CD14-positive monocyte (primary cell): ENCODE measurements at regions not wholly inside any gene's neighbourhood (a gene's known extent, or its start where the extent isn't known, plus 50 kb on each side); places are given as distances from the start of the nearest gene placed in this dataset.

Experiments
- DNase-seq, 3 donors: peaks; one replicate each; pipeline ENCODE4 v3.0.0-alpha.2; 2011 to 2022
- H2AFZ ChIP-seq: 2 replicates; pipeline ENCODE4 v1.6.0; 2012; ENCODE audit warnings: mild to moderate bottlenecking, low read depth, low read length, inconsistent platforms; ENCODE audit not compliant: insufficient read depth, poor library complexity, severe bottlenecking
- H3K27ac ChIP-seq, 2 donors: 1 replicate in 1 of 2; 2 replicates in 1 of 2; pipeline ENCODE4 v1.5.1; 2012 to 2013; ENCODE audit warnings: low read length in 2 of 2, control low read depth in 1 of 2, inconsistent platforms in 1 of 2, low read depth in 1 of 2, mild to moderate bottlenecking in 1 of 2
- H3K27me3 ChIP-seq, 2 donors: one replicate each; pipeline versions ENCODE4 v1.6.0 to v1.6.1; 2011 to 2013; ENCODE audit warnings: low read length in 2 of 2; ENCODE audit not compliant: control insufficient read depth in 2 of 2, insufficient read depth in 2 of 2
- H3K36me3 ChIP-seq, 2 donors: replicated peaks in 1 of 2; 1 replicate in 1 of 2; 2 replicates in 1 of 2; pipeline versions ENCODE4 v1.5.1 to v1.6.1; 2012 to 2013; ENCODE audit warnings: low read length in 2 of 2, control low read depth in 1 of 2, inconsistent platforms in 1 of 2, mild to moderate bottlenecking in 1 of 2; ENCODE audit not compliant: insufficient read depth in 2 of 2, control insufficient read depth in 1 of 2
- H3K4me1 ChIP-seq, 2 donors: 1 replicate in 1 of 2; 2 replicates in 1 of 2; pipeline versions ENCODE4 v1.5.1 to v1.6.1; 2012 to 2013; ENCODE audit warnings: low read length in 2 of 2, control low read depth in 1 of 2, inconsistent platforms in 1 of 2, mild to moderate bottlenecking in 1 of 2, moderate library complexity in 1 of 2; ENCODE audit not compliant: insufficient read depth in 2 of 2, control insufficient read depth in 1 of 2
- H3K4me2 ChIP-seq: replicated peaks from 2 replicates; pipeline ENCODE3; 2012; ENCODE audit warnings: low read length, moderate library complexity, mild to moderate bottlenecking; ENCODE audit not compliant: poor library complexity, severe bottlenecking; ENCODE audit errors: extremely low read depth
- H3K4me3 ChIP-seq, 3 experiments: fragments of 200-600 bp in 1 of 3; sonication (generic) in 1 of 3; replicated peaks in 1 of 3; 1 replicate in 2 of 3; 2 replicates in 1 of 3; pipeline ENCODE4 v1.5.1; 2011 to 2013; ENCODE audit warnings: low read length in 3 of 3, mild to moderate bottlenecking in 3 of 3, control low read depth in 2 of 3, low read depth in 2 of 3, inconsistent platforms in 1 of 3, moderate library complexity in 1 of 3
- H3K79me2 ChIP-seq: 2 replicates; pipeline ENCODE4 v1.6.0; 2012; ENCODE audit warnings: mild to moderate bottlenecking, control low read depth, inconsistent platforms, low read length, moderate library complexity; ENCODE audit not compliant: insufficient read depth
- H3K9ac ChIP-seq: 2 replicates; pipeline ENCODE4 v1.6.0; 2017; ENCODE audit warnings: low read length, mild to moderate bottlenecking; ENCODE audit not compliant: insufficient read depth, poor library complexity, severe bottlenecking
- H3K9me3 ChIP-seq, 2 donors: replicated peaks in 1 of 2; 1 replicate in 1 of 2; 2 replicates in 1 of 2; pipeline versions ENCODE4 v1.5.1 to v1.6.1; 2012 to 2013; ENCODE audit warnings: low read length in 2 of 2, control low read depth in 1 of 2; ENCODE audit not compliant: control insufficient read depth in 1 of 2, insufficient read depth in 1 of 2
- H4K20me1 ChIP-seq: 2 replicates; pipeline ENCODE4 v1.6.0; 2012; ENCODE audit warnings: mild to moderate bottlenecking, low read length, control low read depth, moderate library complexity; ENCODE audit not compliant: insufficient read depth
- H3K27ac Mint-ChIP-seq, 7 donors: one replicate each; pipeline ENCODE4 v1.8.0; 2020; ENCODE audit warnings: mild to moderate bottlenecking in 7 of 7, mixed read lengths in 7 of 7, moderate library complexity in 6 of 7, inconsistent platforms in 2 of 7
- H3K27me3 Mint-ChIP-seq, 3 donors: one replicate each; pipeline ENCODE4 v1.8.0; 2021 to 2022; ENCODE audit warnings: low read depth in 3 of 3, mild to moderate bottlenecking in 3 of 3, mixed read lengths in 3 of 3, moderate library complexity in 3 of 3, inconsistent platforms in 1 of 3
- H3K36me3 Mint-ChIP-seq, 2 donors: one replicate each; pipeline ENCODE4 v1.8.0; 2020; ENCODE audit warnings: mixed read lengths in 2 of 2, inconsistent platforms in 1 of 2, mild to moderate bottlenecking in 1 of 2
- H3K4me1 Mint-ChIP-seq: one replicate; pipeline ENCODE4 v1.8.0; 2020; ENCODE audit warnings: mild to moderate bottlenecking, mixed read lengths
- H3K4me3 Mint-ChIP-seq, 2 donors: one replicate each; pipeline ENCODE4 v1.8.0; 2020; ENCODE audit warnings: mild to moderate bottlenecking in 2 of 2, mixed read lengths in 2 of 2, moderate library complexity in 1 of 2
- H3K9me3 Mint-ChIP-seq, 7 donors: one replicate each; pipeline ENCODE4 v1.8.0; 2020 to 2022; ENCODE audit warnings: mixed read lengths in 7 of 7, mild to moderate bottlenecking in 6 of 7, moderate library complexity in 6 of 7, inconsistent platforms in 2 of 7
- WGBS: methylation state at CpG from one replicate; pipeline ENCODE4 v1.1.5; 2013; ENCODE audit warnings: missing lambda C conversion rate; ENCODE audit not compliant: insufficient coverage; 5-methylcytosine and 5-hydroxymethylcytosine counted together
- intact Hi-C, 2 donors: fragments of 100-400 bp; cut with micrococcal nuclease; formaldehyde crosslinking; loops; one replicate each; pipeline versions ENCODE4 v1.15.0 to v1.15.1; 2023
- TF ChIP-seq, protein P1 (sequence below): fragments of 200-600 bp; IDR thresholded peaks from one replicate; pipeline ENCODE4 v1.8.0; 2022; ENCODE audit warnings: antibody characterized with exemption, mild to moderate bottlenecking

DNA sequence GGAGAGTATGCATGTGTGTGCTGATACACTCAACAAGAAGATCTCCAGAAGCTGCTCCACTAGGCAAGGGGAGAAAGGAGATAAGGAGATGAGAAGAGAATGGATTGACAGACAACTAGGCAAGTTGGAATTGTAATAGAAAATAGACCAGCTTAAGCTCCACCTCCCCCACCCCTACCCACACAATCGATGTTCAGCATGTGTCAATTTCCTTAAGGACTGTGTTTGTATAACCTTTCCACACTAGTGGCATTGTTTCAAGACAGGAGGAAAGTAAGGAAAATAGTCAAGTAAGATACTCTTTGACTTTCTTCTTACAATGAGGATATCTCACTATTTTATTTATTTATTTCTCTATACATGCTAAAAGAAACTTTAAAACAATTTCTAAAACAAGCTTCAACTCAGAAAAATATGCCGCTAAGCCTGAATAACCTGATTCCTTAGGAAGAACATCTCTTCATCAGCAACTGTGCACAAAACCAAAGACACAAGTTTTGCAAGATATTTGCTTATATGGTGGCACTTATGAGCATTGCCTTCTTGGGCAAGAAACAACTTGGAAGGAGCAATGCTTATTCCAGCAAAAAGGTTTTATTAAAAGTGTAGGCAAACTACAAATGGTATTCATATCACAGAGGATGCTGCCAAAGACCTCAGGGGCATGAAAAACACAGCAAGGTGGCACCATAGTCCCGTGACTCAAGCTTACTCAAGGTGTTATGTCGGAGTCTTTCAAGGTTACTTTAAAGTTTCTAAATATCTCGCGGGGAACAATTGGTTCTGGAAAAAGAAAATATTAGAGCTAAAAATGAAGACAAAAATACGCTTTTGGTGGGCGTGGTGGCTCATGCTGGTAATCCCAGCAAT lies 249.1 kb downstream of the COL12A1 start:
- H3K36me3 Mint-ChIP-seq: no peaks in the 10 kb centered on the region
- H3K36me3 ChIP-seq: no peaks in the 10 kb centered on the region
- H3K79me2 ChIP-seq: no peaks in the 10 kb centered on the region
- peaks cover 0 to 2% (median 2%) of the 10 kb centered on the region in 3 donors for H3K27me3 Mint-ChIP-seq
- no peaks in the 10 kb centered on the region for H3K9me3 ChIP-seq
- H3K27ac Mint-ChIP-seq: no peak overlapping the region
- no peaks in the 10 kb centered on the region for H3K27me3 ChIP-seq
- TF ChIP-seq, protein P1, sequence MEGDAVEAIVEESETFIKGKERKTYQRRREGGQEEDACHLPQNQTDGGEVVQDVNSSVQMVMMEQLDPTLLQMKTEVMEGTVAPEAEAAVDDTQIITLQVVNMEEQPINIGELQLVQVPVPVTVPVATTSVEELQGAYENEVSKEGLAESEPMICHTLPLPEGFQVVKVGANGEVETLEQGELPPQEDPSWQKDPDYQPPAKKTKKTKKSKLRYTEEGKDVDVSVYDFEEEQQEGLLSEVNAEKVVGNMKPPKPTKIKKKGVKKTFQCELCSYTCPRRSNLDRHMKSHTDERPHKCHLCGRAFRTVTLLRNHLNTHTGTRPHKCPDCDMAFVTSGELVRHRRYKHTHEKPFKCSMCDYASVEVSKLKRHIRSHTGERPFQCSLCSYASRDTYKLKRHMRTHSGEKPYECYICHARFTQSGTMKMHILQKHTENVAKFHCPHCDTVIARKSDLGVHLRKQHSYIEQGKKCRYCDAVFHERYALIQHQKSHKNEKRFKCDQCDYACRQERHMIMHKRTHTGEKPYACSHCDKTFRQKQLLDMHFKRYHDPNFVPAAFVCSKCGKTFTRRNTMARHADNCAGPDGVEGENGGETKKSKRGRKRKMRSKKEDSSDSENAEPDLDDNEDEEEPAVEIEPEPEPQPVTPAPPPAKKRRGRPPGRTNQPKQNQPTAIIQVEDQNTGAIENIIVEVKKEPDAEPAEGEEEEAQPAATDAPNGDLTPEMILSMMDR: no peak
- no peak overlapping the region for H3K9ac ChIP-seq
- 93% methylated on average over 6 of the region's 8 CpGs for WGBS
- DNase-seq: no peak
- H3K9me3 Mint-ChIP-seq: peaks cover 0 to 15% (median 2%) of the 10 kb centered on the region in 7 donors
- no peaks in the 10 kb centered on the region for H4K20me1 ChIP-seq
- no peak overlapping the region for H3K27ac ChIP-seq
- no peak overlapping the region for H3K4me2 ChIP-seq
- H3K4me3 ChIP-seq: no peak overlapping the region
- intact Hi-C loops: no loop called here
- H3K4me3 Mint-ChIP-seq: no peak overlapping the region
- H2AFZ ChIP-seq: no peak overlapping the region
- H3K4me1 ChIP-seq: no peaks in the 10 kb centered on the region
- H3K4me1 Mint-ChIP-seq: no peaks in the 10 kb centered on the region

DNA sequence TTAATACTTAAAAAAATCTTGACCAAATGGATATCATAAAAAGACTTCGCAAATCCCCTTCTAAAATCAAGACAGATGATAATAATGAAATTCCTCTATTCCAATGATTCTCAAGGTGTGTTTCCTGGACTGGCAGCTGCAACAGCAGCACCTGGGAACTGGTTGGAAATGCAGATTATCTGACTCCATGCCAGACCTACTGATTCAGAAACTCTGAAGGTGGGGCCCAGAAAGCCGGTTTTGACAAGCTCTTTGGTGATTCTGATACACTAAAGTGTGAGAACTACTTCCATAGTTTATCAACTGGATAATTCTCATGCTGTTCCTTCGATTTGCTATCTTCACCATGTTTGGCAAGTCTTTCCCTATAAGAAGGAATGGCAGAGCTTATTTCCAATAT lies 252.1 kb downstream of the COL12A1 start:
- intact Hi-C loops: no loop called here
- Histone ChIP-seq H2AFZ (no peak overlapping the region), H3K9ac (no peak overlapping the region), H3K9me3 (no peaks in the 10 kb centered on the region), H3K4me2 (no peak overlapping the region), H3K79me2 (no peaks in the 10 kb centered on the region), H3K36me3 (no peaks in the 10 kb centered on the region), H3K27ac (no peak overlapping the region), H3K4me3 (no peak overlapping the region), H4K20me1 (no peaks in the 10 kb centered on the region), H3K4me1 (no peaks in the 10 kb centered on the region), H3K27me3 (no peaks in the 10 kb centered on the region)
- Mint-ChIP-seq H3K36me3 (no peaks in the 10 kb centered on the region), H3K9me3 (peaks cover 0 to 15% (median 4%) of the 10 kb centered on the region in 7 donors), H3K4me1 (no peaks in the 10 kb centered on the region), H3K27me3 (peaks cover 0 to 2% (median 0%) of the 10 kb centered on the region in 3 donors), H3K27ac (no peak overlapping the region), H3K4me3 (no peak overlapping the region)
- no CpG with 5 or more reads among the region's 3 CpGs for WGBS
- TF ChIP-seq, protein P1: no peak
- no peak for DNase-seq
